DOHH2 (cell line): ENCODE measurements at regions not wholly inside any gene's neighbourhood (a gene's known extent, or its start where the extent isn't known, plus 50 kb on each side); places are given as distances from the start of the nearest gene placed in this dataset.

Experiments used
- EZH2phosphoT487 ChIP-seq: fragments of 200-600 bp; sonication (generic); IDR thresholded peaks from 2 replicates; pipeline ENCODE4 v1.6.1; 2017; ENCODE audit warnings: borderline replicate concordance, mild to moderate bottlenecking, antibody characterized with exemption, low read length, moderate library complexity, mixed read lengths
- TF ChIP-seq, protein P1 (sequence below): fragments of 200-600 bp; sonication (generic); IDR thresholded peaks from one replicate; pipeline ENCODE4 v1.5.1; 2014; ENCODE audit warnings: antibody characterized with exemption, mild to moderate bottlenecking, low read depth, low read length; ENCODE audit not compliant: poor library complexity, severe bottlenecking

DNA sequence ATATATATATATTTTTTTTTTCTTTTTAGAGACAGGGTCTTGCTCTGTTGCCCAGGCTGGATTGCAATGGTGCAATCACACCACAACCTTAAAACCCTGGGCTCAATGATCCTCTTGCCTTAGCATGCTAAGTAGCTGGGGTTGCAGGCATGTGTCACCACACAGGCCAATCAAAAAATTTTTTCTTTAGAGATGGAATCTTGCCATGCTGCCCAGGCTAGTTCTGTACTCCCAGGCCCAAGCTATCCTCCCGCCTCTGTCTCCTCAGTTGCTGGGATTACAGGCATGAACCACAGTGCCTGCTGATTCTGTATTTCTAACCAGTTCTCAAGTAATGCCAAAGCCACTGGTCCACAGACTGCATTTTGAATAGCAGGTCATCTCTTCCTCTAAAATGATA is 291.3 kb upstream of the ZPLD1 start:
- TF ChIP-seq, protein P1, sequence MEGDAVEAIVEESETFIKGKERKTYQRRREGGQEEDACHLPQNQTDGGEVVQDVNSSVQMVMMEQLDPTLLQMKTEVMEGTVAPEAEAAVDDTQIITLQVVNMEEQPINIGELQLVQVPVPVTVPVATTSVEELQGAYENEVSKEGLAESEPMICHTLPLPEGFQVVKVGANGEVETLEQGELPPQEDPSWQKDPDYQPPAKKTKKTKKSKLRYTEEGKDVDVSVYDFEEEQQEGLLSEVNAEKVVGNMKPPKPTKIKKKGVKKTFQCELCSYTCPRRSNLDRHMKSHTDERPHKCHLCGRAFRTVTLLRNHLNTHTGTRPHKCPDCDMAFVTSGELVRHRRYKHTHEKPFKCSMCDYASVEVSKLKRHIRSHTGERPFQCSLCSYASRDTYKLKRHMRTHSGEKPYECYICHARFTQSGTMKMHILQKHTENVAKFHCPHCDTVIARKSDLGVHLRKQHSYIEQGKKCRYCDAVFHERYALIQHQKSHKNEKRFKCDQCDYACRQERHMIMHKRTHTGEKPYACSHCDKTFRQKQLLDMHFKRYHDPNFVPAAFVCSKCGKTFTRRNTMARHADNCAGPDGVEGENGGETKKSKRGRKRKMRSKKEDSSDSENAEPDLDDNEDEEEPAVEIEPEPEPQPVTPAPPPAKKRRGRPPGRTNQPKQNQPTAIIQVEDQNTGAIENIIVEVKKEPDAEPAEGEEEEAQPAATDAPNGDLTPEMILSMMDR: no peak
- no peak for TF ChIP-seq EZH2phosphoT487
